ENCODE measurements at regions not wholly inside any gene's neighbourhood (a gene's known extent, or its start where the extent isn't known, plus 50 kb on each side); places are given as distances from the start of the nearest gene placed in this dataset.

GRCh38 chr7:50962962-50963374 lies 180.3 kb upstream of the GRB10 start:
- no peak for DNase-seq (ENCODE audit: low spot score in 2 of 2)
- no peaks in the 10 kb centered on the region for H3K36me3 Mint-ChIP-seq
- no peaks in the 10 kb centered on the region for H3K4me1 Mint-ChIP-seq
- ATAC-seq, result no peak
- peaks cover 9% of the 10 kb centered on the region for H3K9me3 Mint-ChIP-seq
- H3K4me3 Mint-ChIP-seq, result no peak overlapping the region
- no peak overlapping the region for H3K27ac Mint-ChIP-seq

- H3K9me3 Mint-ChIP-seq, result peaks cover 4% of the 10 kb centered on the region
- H3K4me1 Mint-ChIP-seq, result no peaks in the 10 kb centered on the region
- H3K36me3 Mint-ChIP-seq, result no peaks in the 10 kb centered on the region
- no peak overlapping the region for H3K27ac Mint-ChIP-seq
- DNase-seq (ENCODE audit: low spot score in 2 of 2) (no peak), ATAC-seq (peak; percentile 31)
- H3K4me3 Mint-ChIP-seq, result no peak overlapping the region
Measured at GRCh38 chr7:50962281-50962883, 179.7 kb upstream of the GRB10 start.

- Mint-ChIP-seq H3K4me3 (no peak overlapping the region), H3K4me1 (no peaks in the 10 kb centered on the region), H3K27ac (no peak overlapping the region), H3K36me3 (no peaks in the 10 kb centered on the region), H3K9me3 (no peaks in the 10 kb centered on the region)
- DNase-seq (ENCODE audit: low spot score in 2 of 2) (no peak), ATAC-seq (no peak)
Measured at GRCh38 chr7:50960621-50961310, 178.1 kb upstream of the GRB10 start.

GRCh38 chr7:50959991-50960390 lies 177.3 kb upstream of the GRB10 start:
- no peaks in the 10 kb centered on the region for H3K4me1 Mint-ChIP-seq
- no peak overlapping the region for H3K4me3 Mint-ChIP-seq
- ATAC-seq, result no peak
- no peak overlapping the region for H3K27ac Mint-ChIP-seq
- H3K36me3 Mint-ChIP-seq, result no peaks in the 10 kb centered on the region
- no peak for DNase-seq (ENCODE audit: low spot score in 2 of 2)
- no peaks in the 10 kb centered on the region for H3K9me3 Mint-ChIP-seq

GRCh38 chr7:50959560-50959959 lies 176.9 kb upstream of the GRB10 start:
- H3K4me3 Mint-ChIP-seq, result no peak overlapping the region
- no peak overlapping the region for H3K27ac Mint-ChIP-seq
- H3K36me3 Mint-ChIP-seq, result no peaks in the 10 kb centered on the region
- no peaks in the 10 kb centered on the region for H3K9me3 Mint-ChIP-seq
- no peaks in the 10 kb centered on the region for H3K4me1 Mint-ChIP-seq
- no peak for ATAC-seq
- no peak for DNase-seq (ENCODE audit: low spot score in 2 of 2)

GRCh38 chr7:50957855-50958254 lies 175.2 kb upstream of the GRB10 start:
- Mint-ChIP-seq H3K27ac (no peak overlapping the region), H3K9me3 (no peaks in the 10 kb centered on the region), H3K4me1 (no peaks in the 10 kb centered on the region), H3K4me3 (no peak overlapping the region), H3K36me3 (no peaks in the 10 kb centered on the region)
- DNase-seq (ENCODE audit: low spot score in 2 of 2), result no peak
- no peak for ATAC-seq

- Mint-ChIP-seq H3K36me3 (no peaks in the 10 kb centered on the region), H3K4me1 (no peaks in the 10 kb centered on the region), H3K9me3 (no peaks in the 10 kb centered on the region), H3K4me3 (no peak overlapping the region), H3K27ac (no peak overlapping the region)
- ATAC-seq (no peak), DNase-seq (ENCODE audit: low spot score in 2 of 2) (no peak)
Measured at GRCh38 chr7:50957431-50957830, 174.7 kb upstream of the GRB10 start.

- H3K9me3 Mint-ChIP-seq, result no peaks in the 10 kb centered on the region
- no peak overlapping the region for H3K4me3 Mint-ChIP-seq
- no peak overlapping the region for H3K27ac Mint-ChIP-seq
- ATAC-seq, result no peak
- no peaks in the 10 kb centered on the region for H3K36me3 Mint-ChIP-seq
- DNase-seq (ENCODE audit: low spot score in 2 of 2), result no peak
- no peaks in the 10 kb centered on the region for H3K4me1 Mint-ChIP-seq
Measured at GRCh38 chr7:50956522-50957155, 173.9 kb upstream of the GRB10 start.

- ATAC-seq, result no peak
- H3K9me3 Mint-ChIP-seq, result peaks cover 6% of the 10 kb centered on the region
- H3K4me1 Mint-ChIP-seq, result no peaks in the 10 kb centered on the region
- no peak overlapping the region for H3K4me3 Mint-ChIP-seq
- H3K27ac Mint-ChIP-seq, result no peak overlapping the region
- no peaks in the 10 kb centered on the region for H3K36me3 Mint-ChIP-seq
- DNase-seq (ENCODE audit: low spot score in 2 of 2), result no peak
Measured at GRCh38 chr7:50954716-50955115, 172.0 kb upstream of the GRB10 start.

GRCh38 chr7:50954245-50954644 lies 171.5 kb upstream of the GRB10 start:
- no peak for ATAC-seq
- Mint-ChIP-seq H3K4me1 (no peaks in the 10 kb centered on the region), H3K36me3 (no peaks in the 10 kb centered on the region), H3K27ac (no peak overlapping the region), H3K9me3 (peaks cover 10% of the 10 kb centered on the region), H3K4me3 (no peak overlapping the region)
- DNase-seq (ENCODE audit: low spot score in 2 of 2), result no peak

- Mint-ChIP-seq H3K4me1 (no peaks in the 10 kb centered on the region), H3K27ac (no peak overlapping the region), H3K9me3 (peaks cover 13% of the 10 kb centered on the region), H3K36me3 (no peaks in the 10 kb centered on the region), H3K4me3 (no peak overlapping the region)
- ATAC-seq (peak; percentile 46), DNase-seq (ENCODE audit: low spot score in 2 of 2) (peak in 1 of 2 donors; percentile 26)
Measured at GRCh38 chr7:50953820-50954219, 171.1 kb upstream of the GRB10 start.

- H3K4me1 Mint-ChIP-seq, result no peaks in the 10 kb centered on the region
- DNase-seq (ENCODE audit: low spot score in 2 of 2) (peak in 1 of 2 donors; percentile 15), ATAC-seq (no peak)
- no peak overlapping the region for H3K4me3 Mint-ChIP-seq
- H3K9me3 Mint-ChIP-seq, result peaks cover 15% of the 10 kb centered on the region
- H3K36me3 Mint-ChIP-seq, result no peaks in the 10 kb centered on the region
- no peak overlapping the region for H3K27ac Mint-ChIP-seq
Measured at GRCh38 chr7:50953303-50953702, 170.6 kb upstream of the GRB10 start.

GRCh38 chr7:50952544-50952943 lies 169.8 kb upstream of the GRB10 start:
- Mint-ChIP-seq H3K9me3 (peaks cover 15% of the 10 kb centered on the region), H3K36me3 (no peaks in the 10 kb centered on the region), H3K27ac (no peak overlapping the region), H3K4me3 (no peak overlapping the region), H3K4me1 (no peaks in the 10 kb centered on the region)
- DNase-seq (ENCODE audit: low spot score in 2 of 2) (no peak), ATAC-seq (no peak)

- no peak overlapping the region for H3K4me3 Mint-ChIP-seq
- DNase-seq (ENCODE audit: low spot score in 2 of 2) (no peak), ATAC-seq (no peak)
- H3K27ac Mint-ChIP-seq, result no peak overlapping the region
- peaks cover 15% of the 10 kb centered on the region for H3K9me3 Mint-ChIP-seq
- no peaks in the 10 kb centered on the region for H3K36me3 Mint-ChIP-seq
- no peaks in the 10 kb centered on the region for H3K4me1 Mint-ChIP-seq
Measured at GRCh38 chr7:50952120-50952519, 169.4 kb upstream of the GRB10 start.

GRCh38 chr7:50943482-50943881 lies 160.8 kb upstream of the GRB10 start:
- DNase-seq (ENCODE audit: low spot score in 2 of 2), result no peak
- no peak for ATAC-seq
- no peaks in the 10 kb centered on the region for H3K36me3 Mint-ChIP-seq

GRCh38 chr7:50941525-50941924 lies 158.8 kb upstream of the GRB10 start:
- Mint-ChIP-seq H3K4me1 (no peaks in the 10 kb centered on the region), H3K9me3 (no peaks in the 10 kb centered on the region), H3K4me3 (no peak overlapping the region), H3K27ac (no peak overlapping the region), H3K36me3 (no peaks in the 10 kb centered on the region)
- DNase-seq (ENCODE audit: low spot score in 2 of 2) (no peak), ATAC-seq (no peak)

More at GRCh38 chr7:50943482-50943881, 160.8 kb upstream of the GRB10 start:
- Mint-ChIP-seq H3K4me1 (no peaks in the 10 kb centered on the region), H3K4me3 (no peak overlapping the region), H3K9me3 (no peaks in the 10 kb centered on the region), H3K27ac (no peak overlapping the region)
